ENCODE measurements at regions not wholly inside any gene's neighbourhood (a gene's known extent, or its start where the extent isn't known, plus 50 kb on each side); places are given as distances from the start of the nearest gene placed in this dataset.
"Not testable (repeated sequence)": the region's sequence is repeated elsewhere in the genome, so short reads cannot be mapped to it uniquely, and the experiment has no call there.

DNA sequence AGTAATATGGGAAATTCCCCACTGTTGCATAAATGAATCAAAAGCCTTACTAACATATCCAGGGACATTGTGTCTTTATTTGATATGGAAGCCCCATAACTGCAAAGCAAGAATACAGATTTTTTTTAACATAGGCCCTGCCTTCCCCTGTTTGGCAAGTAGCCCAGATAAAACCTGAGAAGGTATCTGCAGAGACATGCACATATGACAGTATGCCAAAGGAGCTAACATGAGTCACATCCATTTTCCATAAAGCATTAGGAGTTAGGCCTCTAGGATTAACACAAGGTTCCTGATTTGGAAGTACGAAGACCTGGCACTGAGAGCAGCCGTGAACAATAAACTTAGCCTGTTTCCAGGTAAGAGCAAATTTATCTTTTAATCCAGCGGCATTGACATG, 1505.9 kb downstream of the UQCRFS1 start:
- not testable (repeated sequence) for DNase-seq

DNA sequence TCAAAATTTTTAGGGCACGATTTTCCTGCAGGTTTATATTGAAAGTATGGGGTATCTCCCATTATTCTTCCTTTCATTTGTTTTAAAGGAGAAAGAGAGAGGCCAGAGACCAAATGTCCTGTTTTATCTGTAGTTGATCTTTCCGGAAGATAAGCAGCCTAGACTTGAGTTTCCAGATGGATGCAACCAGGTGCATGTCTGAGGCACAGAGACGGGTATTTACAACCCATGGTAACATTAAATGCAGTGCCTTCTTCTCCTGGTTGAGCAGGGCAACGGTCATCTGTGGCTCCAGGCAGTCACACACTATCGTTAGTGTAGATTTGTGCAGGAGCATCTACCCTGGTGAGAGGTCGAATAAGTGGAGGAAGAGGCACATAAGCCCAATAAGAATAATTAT, 1507.1 kb downstream of the UQCRFS1 start:
- no peak for DNase-seq

DNA sequence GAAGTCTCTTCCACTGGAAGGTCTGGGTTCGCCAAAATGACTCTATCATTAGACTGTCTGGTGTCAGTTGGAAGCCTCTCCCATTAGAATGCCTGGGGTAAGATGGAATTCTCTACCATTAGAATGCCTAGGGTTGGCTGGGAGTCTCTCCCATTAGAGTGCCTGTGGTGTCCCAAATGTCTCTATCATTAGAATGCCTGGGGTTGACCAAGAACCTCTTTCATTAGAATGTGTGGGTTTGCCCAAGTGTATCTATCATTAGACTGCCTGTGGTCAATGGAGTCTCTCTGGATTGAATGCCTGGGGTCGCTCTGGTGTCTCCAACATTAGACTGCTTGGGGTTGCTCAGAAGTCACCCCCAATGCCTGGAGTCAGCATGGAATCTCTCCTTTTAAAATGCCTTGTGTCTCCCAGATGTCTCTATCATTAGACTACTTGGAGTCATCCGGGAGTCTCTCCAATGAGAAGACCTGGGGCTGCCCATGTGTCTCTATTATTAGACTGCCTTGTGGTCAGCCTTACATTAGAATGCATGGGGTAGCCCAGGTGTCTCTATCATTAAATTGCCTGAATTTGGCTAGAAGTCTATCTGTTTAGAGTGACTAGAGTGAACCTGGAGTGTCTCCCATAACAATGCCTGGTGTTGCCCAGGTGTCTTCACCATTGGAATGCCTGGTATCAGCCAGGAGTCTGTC, 1518.4 kb downstream of the UQCRFS1 start:
- no peak for DNase-seq

DNA sequence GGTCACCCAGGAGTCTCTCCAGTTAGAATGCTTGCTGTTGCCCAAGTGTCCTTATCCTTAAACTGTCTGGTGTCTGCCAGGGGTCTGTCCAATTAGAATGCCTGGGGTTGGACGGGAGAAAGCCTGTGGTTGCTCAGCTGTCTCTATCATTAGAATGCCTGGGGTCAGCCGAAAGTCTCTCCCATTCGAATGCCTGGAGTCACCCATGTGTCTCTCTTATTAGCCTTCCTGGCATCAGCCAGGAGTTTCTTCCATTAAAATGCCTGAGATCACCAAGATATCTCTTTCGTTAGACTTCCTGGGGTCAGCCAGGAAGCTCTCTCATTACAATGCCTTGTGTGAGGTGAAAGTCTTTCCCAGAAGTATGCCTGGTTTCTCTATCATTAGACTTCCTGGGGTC, 1521.0 kb downstream of the UQCRFS1 start:
- no peak for DNase-seq

DNA sequence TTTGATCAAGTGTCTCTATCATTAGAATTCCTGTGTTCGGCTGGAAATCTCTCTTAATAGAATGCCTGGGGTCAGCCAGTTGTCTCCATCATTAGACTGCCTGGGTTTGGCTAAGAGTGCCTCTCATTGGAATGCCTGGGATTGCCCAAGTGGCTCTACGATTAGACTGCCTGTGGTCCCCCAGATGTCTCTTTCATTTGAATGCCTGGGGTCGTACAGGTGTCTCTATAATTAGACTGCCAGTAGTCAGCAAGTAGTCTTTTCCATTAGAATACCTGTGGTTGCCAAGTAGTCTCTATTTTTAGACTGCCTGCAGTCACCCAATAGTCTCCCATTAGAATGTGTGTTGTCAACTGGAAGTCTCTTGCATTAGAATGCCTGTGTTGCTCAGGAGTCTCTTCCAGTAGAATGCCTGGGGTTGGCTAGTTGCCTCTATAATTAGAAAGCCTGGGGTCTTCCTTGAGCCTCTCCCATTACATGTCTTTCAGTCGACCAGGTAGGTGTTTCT, 1523.2 kb downstream of the UQCRFS1 start:
- no peak for DNase-seq

DNA sequence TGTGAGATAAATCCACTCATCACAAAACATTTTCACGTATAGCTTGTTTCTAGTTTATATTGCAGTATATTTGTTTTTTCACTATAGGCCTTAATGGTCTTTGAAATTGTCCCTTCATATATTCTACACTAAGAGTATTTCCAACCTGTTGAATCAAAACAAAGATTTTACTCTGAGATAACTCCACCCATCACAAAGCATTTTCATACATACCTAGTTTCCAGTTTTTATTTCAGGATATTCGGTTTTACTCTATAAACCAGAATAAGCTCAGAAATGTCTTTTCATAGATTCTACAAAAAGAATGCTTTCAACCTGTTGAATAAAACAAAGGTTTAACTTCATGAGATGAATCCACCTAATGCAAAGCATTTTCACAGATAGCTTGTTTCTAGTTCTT, 1528.7 kb downstream of the UQCRFS1 start:
- no peak for DNase-seq

DNA sequence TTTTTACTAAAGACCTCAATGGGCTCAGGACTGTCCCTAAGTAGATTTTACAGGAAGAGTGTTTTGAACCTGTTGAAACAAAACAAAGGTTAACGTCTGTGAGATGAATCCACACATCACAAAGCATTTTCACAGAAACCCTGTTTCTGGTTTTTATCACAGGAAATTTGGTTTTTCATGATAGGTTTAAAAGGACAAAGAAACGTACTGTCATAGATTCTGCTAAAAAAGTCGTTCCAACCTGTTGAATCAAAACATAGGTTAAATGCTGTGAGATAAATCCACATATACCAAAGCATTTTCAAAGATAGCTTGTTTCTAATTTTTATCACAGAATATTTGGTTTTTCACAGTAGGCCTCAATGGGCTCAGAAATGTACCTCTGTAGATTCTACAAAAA, 1531.0 kb downstream of the UQCRFS1 start:
- DNase-seq, result no peak

DNA sequence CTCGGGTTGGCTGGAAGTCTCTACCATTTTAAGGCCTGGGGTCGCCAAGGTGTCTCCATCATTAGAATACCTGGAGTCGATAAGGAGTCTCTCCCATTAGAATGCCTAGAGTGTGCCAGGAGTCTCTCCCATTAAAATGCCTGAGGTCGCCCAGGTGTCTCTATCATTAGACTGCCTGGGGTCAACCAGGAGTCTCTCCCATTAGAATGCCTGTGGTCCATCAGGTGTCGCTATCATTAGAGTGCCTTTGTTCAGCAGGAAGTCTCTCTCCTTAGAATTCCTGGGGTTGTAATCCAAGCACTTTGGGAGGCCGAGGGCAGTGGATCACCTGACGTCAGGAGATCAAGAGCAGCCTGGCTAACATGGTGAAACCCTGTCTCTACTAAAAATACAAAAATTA, 1533.0 kb downstream of the UQCRFS1 start:
- no peak for DNase-seq

DNA sequence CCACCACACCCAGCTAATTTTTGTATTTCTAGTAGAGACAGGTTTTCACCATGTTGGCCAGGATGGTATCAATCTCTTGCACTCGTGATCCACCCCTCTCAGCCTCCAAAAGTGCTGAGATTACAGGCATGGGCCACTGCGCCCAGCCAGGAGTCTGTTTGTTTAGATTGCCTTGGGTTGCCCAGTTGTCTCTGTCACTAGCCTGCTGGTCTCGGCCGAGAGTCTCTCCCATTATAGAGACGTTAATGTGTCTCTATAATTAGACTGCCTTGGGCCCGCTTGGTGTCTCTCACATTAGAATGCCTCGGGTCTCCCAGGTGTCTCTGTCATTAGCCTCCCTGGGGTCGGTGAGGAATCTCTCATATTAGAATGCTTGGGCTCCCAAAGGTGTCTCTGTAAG, 1533.6 kb downstream of the UQCRFS1 start:
- no peak for DNase-seq

DNA sequence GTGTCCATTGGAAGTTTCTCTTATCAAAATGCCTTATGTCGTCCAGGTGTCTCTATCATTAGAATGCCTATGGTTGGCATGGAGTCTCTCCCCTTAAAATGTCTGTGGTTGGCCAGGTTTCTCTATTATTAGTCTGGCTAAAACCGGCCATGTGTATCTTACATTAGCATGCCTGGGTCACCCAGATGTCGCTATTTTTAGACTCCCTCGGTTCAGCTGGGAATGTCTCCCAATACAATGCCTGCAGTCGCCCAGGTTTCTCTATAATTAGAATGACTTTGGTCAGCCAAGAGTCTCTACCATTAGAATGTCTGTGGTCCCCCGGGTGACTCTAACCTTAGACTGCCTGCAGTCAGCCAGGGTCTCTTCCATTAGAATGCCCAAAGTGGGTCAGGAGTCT, 1536.1 kb downstream of the UQCRFS1 start:
- no peak for DNase-seq

DNA sequence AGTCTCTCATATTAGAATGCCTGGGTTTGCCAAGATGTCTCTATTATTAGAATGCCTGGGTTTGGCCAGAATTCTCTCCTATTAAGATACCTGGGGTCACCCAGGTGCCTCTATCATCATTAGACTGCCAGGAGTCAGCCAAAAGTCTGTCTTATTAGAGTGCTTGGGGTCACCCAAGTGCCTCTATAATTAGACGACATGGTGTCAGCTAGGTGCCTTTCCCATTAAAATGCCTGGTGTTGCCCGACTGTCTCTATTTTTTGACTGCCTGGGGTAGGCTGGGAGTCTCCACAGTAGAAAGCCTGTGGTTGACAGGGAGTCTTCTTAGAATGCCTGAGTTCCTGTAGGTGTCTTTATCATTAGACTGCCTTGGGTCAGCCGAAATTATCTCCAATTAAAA, 1536.6 kb downstream of the UQCRFS1 start:
- DNase-seq, result no peak

DNA sequence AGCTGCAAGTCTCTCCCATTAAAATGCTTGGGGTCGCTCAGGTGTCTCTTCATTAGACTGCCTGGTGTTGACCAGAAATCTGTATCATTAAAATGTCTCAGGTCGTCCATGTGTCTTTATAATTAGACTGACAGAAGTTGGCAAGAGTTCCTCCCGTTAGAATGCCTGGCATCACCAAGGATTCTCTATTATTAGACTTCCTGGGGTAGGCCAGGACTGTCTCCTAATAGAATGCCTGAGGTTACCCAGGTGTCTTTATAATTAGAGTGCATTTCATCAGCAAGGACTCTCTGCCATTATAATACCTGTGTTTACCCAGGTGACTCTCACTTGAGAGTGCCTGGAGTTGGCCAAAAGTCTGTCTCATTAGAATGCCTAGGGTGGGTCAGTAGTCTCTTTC, 1537.2 kb downstream of the UQCRFS1 start:
- no peak for DNase-seq

DNA sequence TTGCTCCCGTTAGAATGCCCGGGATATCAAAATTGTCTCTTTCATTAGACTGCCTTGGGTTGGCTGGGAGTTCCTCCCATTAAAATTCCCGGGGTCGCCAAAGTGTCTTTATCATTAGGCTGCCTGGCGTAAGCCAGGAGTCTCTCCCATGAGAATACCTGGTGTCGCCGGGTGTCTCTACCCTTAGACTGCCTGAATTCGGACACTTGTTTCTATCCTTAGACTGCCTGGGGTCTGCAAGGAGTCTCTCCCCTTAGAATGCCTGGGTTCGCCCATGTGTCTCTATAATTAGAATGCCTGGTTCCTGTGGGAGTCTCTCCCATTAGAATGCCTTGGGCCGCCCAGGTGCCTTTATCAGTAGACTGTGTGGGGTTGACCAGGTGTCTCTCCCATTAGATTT, 1538.2 kb downstream of the UQCRFS1 start:
- DNase-seq, result no peak

DNA sequence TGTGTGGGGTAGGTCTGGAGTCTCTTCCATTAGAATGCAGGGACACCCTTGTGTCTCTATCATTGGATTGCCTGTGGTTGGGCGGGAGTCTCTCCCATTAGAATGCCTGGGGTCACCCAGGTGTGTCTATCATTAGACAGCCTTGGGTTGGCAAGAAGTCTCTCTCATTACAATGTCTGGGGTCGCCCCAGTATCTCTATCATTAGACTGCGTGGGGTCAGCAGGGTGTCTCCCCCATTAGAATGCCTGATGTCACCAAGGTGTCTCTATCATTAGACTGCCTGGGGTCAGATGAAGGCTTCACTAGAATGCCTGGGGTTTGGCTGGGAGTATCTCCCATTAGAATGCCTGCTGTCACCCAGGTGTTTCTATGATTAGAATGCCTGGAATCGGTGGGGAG, 1539.0 kb downstream of the UQCRFS1 start:
- no peak for DNase-seq

DNA sequence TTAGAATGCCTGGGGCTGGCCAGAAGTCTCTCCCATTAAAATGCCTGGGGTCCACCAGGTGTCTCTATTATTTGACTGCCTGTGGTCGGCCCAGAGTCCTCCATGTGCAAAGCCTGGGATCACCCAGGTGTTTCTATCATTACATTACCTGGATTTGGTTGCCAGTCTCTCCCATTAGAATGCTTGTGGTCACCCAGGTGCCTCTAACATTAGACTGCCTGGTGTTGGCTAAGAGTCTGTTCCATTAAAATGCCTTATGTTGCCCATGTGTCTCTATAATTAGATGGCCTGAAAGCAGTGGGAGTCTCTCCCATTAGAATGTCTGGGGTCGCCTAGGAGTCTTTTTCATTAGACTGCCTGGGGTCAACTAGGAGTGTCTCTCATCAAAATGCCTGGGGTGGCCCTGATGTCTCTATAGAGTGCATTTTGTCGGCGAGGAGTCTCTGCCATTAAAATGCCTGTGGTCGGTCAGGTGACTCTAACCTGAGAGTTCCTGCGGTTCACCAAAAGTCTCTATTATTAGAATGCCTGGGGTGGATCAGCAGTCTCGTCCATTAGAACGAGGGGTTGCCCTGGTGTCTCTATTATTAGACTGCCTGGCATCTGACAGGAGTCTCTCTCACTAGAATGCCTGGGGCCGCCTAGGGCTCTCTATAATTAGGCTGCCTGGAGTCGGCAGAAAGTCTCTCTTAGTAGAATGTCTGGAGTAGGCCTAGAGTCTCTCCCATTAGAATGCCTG, 1540.5 kb downstream of the UQCRFS1 start:
- DNase-seq, result no peak

DNA sequence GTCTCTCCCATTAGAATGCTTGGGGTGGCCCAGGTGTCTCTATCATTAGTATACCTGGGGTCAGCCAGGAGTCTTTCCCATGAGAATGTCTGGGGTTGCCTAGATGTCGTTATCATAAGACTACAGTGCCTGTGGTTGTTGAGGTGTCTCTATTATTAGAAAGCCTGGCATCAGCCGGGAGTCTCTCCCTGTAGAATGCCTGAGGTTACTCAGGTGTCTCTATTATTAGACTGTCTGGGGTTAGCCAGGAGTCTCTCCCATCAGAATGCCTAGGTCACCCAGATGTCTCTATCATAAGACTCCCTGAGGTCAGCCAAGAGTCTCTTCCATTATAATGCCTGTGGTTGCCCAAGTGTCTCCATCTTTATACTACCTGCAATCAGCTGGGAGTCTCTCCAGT, 1541.1 kb downstream of the UQCRFS1 start:
- DNase-seq, result no peak

DNA sequence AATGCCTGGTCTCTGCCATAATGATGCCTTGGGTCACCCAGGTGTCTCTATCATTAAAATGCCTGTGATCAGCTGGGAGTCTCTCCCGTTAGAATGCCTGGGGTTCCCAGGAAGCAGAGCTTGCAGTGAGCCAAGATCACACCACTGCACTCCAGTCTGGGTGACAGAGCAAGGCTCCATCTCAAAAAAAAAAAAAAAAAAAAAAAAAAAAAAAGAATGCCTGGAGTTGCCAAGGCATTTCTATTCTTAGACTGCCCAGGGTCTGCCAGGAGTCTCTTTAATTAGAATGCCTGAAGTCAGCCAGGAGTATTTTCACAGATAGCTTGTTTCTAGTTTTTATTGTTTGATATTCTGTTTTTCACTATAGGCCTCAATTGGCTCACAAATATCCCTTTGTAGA, 1552.5 kb downstream of the UQCRFS1 start:
- DNase-seq, result no peak

DNA sequence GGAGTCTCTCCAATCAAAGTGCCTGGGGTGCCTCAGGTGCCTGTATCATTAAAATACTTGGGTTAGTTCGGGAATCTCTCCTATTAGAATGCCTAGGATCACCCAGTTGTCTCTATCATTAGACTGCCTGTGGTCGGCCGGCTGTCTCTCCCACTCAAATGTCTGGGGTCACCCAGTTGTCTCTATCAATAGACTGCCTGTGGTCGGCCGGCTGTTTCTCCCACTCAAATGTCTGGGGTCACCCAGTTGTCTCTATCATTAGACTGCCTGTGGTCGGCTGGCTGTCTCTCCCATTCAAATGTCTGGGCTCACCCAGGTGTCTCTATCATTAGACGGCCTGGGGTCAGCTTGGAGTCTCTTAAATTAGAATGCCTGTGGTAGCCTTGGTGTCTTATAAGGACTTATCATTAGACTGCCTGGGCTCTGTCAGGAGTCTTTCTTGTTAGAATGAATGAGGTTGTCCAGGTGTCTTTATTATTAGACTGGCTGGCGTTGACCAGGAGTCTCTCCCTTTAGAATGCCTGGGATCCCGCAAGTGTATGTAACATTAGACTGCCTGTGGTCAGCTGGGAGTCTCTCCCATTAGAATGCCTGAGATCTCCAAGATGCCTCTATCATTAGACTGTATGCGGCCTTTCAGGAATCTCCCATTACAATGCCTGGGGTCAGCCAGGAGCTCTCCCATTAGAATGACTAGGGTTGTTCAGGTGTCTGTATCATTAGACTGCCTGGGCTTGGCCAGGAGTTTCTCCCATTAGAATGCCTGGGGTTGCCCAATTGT, 1555.5 kb downstream of the UQCRFS1 start:
- DNase-seq, result no peak

DNA sequence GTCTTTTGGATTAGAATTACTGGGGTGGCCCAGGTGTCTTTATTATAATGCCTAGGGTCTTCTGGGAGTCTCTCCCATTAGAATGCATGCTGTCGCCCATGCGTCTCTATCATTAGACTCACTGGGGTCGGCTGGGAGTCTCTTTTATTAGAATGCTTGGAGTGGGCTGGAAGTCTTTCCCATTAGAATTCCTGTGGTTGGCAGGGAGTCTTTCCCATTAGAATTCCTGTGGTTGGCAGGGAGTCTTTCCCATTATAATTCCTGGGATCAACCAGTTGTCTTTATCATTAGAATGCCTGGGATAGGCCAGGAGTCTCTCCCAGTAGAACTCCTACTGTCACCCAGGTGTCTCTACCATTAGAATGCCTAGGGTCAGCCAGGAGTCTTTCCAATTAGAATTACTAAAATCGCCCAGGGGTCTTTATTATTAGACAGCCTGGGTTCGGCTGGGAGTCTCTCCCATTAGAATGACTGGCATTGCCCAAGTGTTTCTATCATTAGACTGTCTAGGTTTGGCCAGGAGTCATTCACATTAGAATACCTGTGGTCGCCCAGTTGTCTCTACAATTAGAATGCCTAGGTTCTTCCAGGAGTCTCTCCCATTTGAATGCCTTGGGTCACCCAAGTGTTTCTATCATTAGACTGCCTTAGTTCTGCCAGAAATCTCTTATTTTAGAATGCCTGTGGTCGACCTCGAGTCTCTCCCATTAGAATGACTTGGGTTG, 1558.5 kb downstream of the UQCRFS1 start:
- DNase-seq, result no peak

DNA sequence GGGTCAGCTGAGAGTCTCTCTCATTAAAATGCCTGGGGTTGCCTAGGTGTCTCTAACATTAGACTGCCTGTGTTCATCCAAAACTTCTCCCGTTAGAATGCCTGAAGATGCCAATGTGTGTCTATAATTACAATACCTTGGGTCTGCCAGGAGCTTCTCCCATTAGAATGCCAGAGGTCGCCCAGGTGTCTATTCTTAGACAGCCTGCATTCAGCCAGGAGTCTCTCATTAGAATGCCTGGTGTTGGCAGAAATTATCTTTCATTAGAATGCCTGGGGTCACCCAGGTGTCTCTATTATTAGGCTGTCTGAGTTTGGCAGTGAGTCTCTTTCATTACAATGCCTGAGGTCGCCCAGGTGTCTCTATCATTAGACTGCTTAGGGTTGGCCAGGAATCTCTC, 1560.2 kb downstream of the UQCRFS1 start:
- DNase-seq, result no peak

DNA sequence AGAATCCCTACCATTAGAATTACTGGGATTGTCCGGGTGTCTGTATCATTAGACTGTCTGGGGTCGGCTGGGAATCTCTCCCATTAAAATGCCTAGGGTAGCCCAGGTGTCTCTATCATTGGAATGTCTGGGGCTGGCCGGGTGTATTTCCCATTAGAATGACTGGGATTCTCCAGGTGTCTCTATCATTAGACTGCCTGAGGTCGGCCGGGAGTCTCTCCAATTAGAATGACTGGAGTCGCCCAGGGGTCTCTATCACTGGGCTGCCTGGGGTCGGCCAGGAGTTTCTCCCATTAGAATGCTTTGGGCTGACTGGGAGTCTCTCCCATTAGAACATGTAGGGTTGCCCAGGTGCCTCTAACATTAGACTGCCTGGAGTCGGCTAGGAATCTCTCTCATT, 1560.7 kb downstream of the UQCRFS1 start:
- DNase-seq, result no peak

DNA sequence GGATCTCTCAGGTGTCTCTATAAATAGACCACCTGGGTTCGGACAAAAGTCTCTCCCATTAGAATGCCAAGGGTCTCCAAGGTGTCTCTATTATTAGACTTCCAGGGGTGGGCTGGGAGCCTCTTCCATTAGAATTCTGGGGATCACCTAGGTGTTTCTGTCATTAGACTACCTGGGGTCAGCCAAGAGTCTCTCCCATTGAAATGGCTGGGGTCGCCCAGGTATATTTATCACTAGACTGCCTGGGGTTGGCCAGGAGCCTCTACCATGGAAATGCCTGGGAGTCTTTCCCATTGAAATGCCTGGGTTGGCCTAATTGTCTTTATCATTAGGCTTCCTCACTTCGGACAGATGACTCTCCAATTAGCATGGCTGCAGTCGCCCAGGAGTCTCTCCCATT, 1565.5 kb downstream of the UQCRFS1 start:
- no peak for DNase-seq

DNA sequence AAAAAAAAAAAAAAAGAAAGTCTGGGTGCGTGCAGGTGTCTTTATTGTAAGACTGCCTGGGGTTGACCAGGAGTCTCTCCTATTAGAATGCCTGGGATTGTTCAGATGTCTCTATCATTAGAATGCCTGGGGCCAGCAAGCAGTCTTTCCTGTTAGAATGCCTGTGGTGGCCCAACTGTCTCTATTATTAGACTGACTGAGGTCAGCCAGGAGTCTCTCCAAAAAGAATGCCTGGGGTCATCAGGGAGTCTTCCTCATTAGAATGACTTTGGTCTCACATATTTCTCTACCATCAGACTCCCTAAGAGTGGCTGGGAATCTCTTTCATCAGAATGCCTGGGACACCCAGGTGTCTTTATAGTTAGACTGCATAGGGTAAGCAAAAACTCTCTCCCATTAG, 1577.5 kb downstream of the UQCRFS1 start:
- no peak for DNase-seq
